Suppressor macrophage (primary cell): ENCODE measurements at regions not wholly inside any gene's neighbourhood (a gene's known extent, or its start where the extent isn't known, plus 50 kb on each side); places are given as distances from the start of the nearest gene placed in this dataset.

Source experiments
- DNase-seq, 4 experiments: peaks; one replicate each; pipeline ENCODE4 v3.0.0-alpha.2; 2020 to 2022

- no peak for DNase-seq
Observed at GRCh38 chr2:158049129-158049855, 52.4 kb upstream of the UPP2 start.

- no peak for DNase-seq
Observed at GRCh38 chr2:158048327-158048726, 53.3 kb upstream of the UPP2 start.

- DNase-seq = no peak
Observed at GRCh38 chr2:158047156-158047611, 54.5 kb upstream of the UPP2 start.

- peak in 2 of 4 experiments; percentile 25 to 35 for DNase-seq
Observed at GRCh38 chr2:158046121-158046880, 55.4 kb upstream of the UPP2 start.

- DNase-seq = no peak
Observed at GRCh38 chr2:158045362-158045761, 56.3 kb upstream of the UPP2 start.

- peak in 1 of 4 experiments; percentile 7 for DNase-seq
Observed at GRCh38 chr2:158043181-158043948, 58.3 kb upstream of the UPP2 start.

- no peak for DNase-seq
Observed at GRCh38 chr2:158042666-158043065, 59.0 kb upstream of the UPP2 start.

- DNase-seq = peak in 3 of 4 experiments; percentile 12 to 28 (median 20)
Observed at GRCh38 chr2:158042245-158042644, 59.4 kb upstream of the UPP2 start.

- no peak for DNase-seq
Observed at GRCh38 chr2:158041400-158041799, 60.3 kb upstream of the UPP2 start.

GRCh38 chr2:158038901-158039300 is 62.8 kb upstream of the UPP2 start:
- no peak for DNase-seq

- DNase-seq = peak; percentile 63 to 78 (median 73)
Observed at GRCh38 chr2:158034198-158034866, 67.3 kb upstream of the UPP2 start.

GRCh38 chr2:158031371-158031770 is 70.3 kb upstream of the UPP2 start:
- DNase-seq = no peak

GRCh38 chr2:158025255-158025996 is 76.2 kb upstream of the UPP2 start:
- no peak for DNase-seq

GRCh38 chr2:158024288-158024898 is 77.3 kb upstream of the UPP2 start:
- peak; percentile 61 to 71 (median 70) for DNase-seq

- no peak for DNase-seq
Observed at GRCh38 chr2:158022888-158023287, 78.8 kb upstream of the UPP2 start.

GRCh38 chr2:158021226-158021625 is 80.5 kb upstream of the UPP2 start:
- DNase-seq = no peak

GRCh38 chr2:158015428-158016076 is 86.1 kb upstream of the UPP2 start:
- DNase-seq = peak in 3 of 4 experiments; percentile 8 to 13 (median 12)

GRCh38 chr2:158013891-158014290 is 87.8 kb upstream of the UPP2 start:
- peak in 3 of 4 experiments; percentile 6 to 12 (median 9) for DNase-seq

GRCh38 chr2:158011055-158011771 is 90.5 kb upstream of the UPP2 start:
- peak in 2 of 4 experiments; percentile 23 to 35 for DNase-seq

GRCh38 chr2:158009399-158009798 is 92.3 kb upstream of the UPP2 start:
- DNase-seq = peak in 3 of 4 experiments; percentile 36 to 52 (median 47)
